GM18517 (cell line): ENCODE measurements at regions not wholly inside any gene's neighbourhood (a gene's known extent, or its start where the extent isn't known, plus 50 kb on each side); places are given as distances from the start of the nearest gene placed in this dataset.

Source experiments
- ATAC-seq: cut with Tn5 transposase; IDR thresholded peaks from one replicate; pipeline ENCODE4 v1.9.1; 2021; ENCODE audit warnings: mild to moderate bottlenecking, moderate library complexity; ENCODE audit not compliant: unreplicated experiment

DNA sequence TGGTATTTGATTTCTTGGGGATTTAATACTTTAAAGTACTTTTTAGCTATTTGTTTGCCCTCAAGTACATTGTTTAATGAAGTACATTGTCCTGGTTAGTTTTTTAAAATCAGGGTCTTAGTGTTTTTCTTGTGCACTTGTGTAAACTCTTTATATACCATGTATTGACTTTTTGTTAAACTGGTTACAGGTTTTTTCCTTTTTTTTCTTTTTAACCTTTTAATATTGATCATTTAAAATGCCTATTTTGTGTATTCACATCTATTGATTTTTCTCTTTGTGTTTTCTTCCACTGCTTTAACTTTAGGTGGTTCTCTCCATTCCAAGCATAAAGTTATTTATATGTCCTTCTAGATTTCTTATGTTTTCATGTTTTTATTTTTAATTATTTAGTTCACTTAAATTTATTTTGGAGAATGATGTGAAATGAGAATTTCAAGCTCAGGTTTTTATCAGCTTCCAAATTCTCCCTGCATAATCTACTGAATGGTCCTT is 84.5 kb upstream of the MYCN start:
- ATAC-seq = no peak

DNA sequence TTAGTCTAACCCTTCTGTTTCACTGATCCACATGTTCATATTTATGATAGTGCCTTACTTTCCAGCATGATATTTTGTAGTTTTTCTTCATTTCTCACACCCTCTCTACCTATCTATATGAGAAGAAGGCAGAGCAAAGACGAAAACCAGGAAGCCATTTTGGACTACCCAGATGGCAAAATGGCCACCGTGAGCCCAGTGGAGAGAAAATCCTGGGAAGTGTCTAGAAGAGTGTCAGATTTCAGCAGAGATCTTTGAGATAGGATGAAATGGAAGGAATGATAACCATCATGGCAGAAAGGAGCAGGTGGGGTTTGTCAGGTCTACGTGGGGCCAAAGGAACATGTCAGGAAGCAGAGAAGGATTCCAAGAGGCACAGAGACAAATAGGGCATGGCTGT is 84.0 kb upstream of the MYCN start:
- no peak for ATAC-seq

- no peak for ATAC-seq
Observed at GRCh38 chr2:15858466-15858865, 81.9 kb upstream of the MYCN start.

DNA sequence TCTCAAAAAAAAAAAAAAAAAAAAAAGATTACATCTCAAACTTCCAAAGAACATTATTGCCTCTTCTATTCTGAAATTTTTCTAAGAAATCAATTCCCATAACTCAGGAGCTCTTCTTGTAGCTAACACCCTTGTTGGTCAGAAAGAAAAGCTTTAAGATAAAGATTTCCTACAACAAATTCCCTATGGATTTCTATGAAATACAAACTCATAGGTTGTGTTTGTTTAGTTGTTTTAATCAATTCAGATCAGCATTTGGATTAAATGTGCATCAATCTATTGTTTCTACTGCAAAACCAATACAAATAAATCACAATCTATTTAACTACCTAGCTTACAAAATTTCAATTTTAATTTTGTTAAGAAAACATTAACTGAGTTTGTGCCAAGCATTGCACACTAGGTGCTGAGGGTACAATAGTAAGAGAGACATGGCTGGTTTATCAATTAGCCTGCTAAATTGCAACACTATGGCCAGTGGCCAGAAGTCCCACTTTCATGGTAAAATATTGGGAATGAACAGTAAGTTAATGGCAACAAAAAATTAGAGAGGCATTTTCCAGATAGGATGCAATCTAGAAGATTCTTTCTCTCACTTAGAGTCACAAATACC is 80.2 kb upstream of the MYCN start:
- no peak for ATAC-seq

DNA sequence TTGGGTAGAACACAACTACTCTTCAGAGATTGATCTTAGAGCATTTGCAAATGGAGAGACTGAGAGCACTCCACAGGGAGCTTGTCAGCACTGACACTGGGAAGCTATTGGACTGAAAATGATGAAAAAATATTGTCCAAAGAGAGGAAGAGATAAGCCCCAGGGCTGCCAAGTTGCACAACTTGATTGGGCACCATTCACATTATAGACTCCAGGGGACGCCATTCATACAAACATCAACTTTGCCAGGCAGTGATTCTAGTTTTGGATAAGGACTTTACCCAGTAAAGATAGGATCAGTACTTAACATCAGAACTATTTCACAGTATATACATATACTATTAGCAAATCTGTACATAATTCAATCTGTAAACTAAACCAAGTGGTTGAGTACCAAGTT is 79.6 kb upstream of the MYCN start:
- no peak for ATAC-seq

GRCh38 chr2:15861172-15861822 is 79.1 kb upstream of the MYCN start:
- no peak for ATAC-seq

DNA sequence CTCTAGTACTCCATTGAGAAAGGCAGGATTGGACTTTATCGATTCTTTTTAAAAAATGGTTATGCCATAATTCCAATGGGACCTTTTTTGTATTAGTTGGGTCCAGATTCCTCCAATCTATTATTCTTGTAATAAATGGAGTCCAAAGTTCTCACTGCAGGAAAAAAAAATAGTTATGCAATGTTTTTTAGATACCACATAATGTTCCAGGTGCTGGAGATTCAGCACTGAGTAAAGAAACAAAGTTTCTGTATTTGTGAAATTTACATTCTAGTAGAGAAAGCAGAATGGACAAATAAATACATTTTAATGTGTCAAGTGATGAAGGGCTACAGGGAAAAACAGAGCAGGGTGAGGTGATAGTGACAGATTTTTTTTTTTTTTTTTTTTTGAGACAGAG is 78.5 kb upstream of the MYCN start:
- no peak for ATAC-seq

- ATAC-seq = no peak
Observed at GRCh38 chr2:15863089-15863488, 77.3 kb upstream of the MYCN start.

- no peak for ATAC-seq
Observed at GRCh38 chr2:15863494-15864175, 76.7 kb upstream of the MYCN start.

DNA sequence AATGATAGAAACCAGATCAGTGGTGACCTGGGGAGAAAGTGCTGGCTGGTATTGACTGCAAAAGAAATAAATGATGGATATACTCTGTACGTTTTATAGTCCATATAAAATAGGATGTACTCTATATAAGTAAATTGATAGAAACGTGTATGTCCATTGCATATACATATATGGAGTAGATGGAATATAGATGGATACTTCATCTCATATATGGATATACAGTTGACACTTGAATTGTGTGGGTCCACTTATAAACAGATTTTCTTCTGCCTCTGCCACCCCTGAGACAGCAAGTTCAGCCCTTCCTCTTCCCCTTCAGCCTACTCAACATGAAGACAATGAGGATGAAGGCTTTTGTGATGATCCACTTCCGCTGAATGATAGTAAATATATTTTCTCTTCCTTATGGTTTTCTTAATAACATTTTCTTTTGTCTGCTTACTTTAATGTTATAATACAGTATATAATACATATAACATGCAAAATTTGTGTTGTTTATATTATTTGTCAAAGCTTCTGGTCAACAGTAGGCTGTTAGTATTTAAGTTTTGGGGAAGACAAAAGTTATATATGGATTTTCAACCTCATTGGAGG is 76.1 kb upstream of the MYCN start:
- ATAC-seq = no peak

DNA sequence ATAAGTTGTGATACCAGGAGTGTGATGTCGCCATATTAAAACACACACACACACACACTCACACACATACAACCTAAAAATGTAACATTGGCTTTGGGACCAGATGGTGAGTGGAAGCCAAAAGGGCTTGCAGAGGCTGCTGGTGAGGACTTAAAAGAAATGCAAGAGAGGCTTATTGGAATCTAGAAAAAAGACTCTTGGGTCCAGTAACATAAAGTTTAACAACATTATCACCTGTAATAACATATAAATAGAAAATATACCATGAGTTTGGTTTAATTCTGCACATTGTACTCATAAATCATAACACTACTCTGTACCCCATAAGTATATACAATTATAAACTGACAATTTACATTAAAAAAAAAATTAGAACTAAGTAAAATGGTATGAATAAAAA is 74.4 kb upstream of the MYCN start:
- ATAC-seq = no peak

DNA sequence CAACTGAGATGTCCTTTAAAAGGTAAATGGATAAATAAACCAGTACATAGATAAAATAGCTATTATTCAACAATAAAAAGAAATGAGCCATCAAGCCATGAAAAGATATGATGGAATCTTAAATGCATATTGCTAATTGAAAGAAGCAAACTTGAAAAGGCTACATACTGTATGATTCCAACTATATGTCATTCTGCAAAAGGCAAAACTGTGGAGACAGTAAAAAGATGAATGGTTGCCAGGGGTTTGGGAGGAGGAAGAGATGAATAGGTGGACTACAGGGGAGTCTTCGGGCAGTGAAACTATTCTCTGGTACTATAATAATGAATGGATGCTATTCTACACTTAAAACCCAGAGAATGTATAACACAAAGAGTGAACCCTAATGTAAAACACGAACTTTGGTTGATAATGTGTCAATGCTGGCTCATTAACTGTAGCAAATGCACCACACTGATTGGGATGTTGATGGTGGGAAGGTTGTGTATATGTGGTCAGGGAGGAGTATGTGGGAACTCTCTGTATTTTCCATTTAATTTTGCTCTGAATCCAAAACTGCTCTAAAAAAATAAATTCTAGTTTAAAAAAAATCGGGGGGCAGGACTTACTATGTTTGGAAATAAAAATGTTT is 73.7 kb upstream of the MYCN start:
- ATAC-seq = no peak

DNA sequence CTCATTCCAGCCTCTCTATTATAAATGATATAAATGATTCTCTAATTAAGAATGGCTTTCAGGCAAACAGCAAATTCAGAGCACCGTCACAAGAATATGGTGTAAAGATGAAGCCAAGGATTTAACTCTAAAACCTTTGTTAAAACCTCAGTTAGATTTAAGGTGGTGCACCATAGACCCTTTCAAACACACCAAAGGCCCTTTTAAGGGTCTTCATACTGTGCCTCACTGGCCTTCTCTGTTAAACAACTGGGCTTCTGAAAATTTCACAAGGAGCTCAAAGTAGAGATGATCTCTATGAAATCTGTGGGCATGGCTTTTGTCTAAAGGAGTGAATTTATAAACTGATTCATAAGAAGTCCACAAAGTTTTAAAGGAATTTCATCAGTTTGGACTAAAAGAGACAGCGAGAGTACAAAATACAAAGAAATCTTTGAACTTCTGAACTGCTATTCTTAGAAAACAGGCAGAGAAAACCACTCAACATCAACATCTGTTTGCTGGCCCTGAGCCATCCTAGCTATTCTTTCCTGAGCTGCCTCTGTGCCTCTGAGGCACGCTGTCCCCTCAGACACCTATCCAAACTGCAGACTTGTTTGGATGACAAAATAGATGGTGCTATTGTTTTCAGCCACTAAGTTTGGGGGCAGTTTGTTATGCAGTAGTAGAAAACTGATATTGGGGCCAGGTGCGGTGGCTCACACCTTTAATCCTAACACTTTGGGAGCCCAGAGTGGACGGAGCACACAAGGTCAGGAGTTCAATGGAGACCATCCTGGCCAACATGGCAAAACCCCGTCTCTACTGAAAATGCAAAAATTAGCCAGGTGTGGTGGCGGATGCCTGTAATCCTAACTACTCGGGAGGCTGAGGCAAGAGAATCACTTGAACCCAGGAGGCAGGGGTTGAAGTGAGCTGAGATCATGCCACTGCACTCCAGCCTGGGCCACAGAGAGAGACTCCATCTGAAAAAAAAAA is 72.9 kb upstream of the MYCN start:
- no peak for ATAC-seq

- ATAC-seq = no peak
Observed at GRCh38 chr2:15868186-15868585, 72.2 kb upstream of the MYCN start.

DNA sequence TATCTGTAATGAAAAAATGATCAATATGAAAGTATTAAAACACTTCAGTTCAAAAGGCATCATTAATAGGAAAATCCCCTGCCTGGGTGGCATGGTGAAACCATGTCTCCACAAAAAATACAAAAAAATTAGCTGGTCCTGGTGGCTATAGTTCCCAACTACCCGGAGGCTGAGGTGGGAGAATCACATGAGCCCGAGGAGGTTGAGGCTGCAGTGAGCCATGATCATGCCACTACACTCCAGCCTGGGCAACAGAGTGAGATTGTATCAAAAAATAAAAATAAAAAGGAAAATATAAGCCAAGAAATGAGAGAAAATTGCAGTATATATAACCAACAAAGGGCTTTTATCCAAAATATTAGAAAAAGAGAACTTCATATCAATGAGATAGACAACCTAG is 71.6 kb upstream of the MYCN start:
- no peak for ATAC-seq

DNA sequence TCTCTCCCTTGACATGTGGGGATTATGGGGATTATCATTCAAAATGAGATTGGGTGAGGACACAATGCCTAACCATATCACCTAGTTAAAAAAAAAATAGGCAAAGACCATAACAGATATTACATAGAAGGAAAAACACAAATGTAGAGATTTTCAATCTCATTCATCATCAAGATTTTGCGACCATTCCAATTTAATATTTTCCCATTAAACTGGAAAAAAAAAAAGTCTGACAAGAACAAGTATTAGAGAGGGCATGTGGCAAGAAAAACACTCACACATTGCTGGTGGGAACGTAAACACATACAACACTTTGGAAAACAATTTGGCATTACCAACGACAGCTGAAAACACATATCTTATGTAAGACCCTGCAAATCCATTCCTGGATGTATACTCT is 71.0 kb upstream of the MYCN start:
- no peak for ATAC-seq

- ATAC-seq = no peak
Observed at GRCh38 chr2:15869871-15870270, 70.5 kb upstream of the MYCN start.

DNA sequence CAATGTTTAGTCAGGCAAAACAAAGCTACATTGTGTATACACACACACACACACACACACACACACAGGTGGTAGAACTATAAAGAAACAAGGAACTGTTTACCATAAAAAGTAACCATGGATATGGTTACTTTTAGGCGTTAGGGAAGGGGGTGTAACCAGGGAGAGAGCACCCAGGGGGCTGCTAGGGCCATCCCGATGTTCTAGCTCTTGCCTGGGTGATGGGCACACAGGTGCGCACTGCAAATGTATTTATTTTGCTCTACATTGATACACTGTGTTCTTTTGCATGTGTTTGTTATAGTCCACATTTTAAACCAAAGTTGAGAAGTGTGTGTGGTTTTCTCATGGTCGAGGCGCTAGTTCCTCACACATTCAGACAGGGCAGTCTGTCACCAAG is 69.8 kb upstream of the MYCN start:
- ATAC-seq = no peak

DNA sequence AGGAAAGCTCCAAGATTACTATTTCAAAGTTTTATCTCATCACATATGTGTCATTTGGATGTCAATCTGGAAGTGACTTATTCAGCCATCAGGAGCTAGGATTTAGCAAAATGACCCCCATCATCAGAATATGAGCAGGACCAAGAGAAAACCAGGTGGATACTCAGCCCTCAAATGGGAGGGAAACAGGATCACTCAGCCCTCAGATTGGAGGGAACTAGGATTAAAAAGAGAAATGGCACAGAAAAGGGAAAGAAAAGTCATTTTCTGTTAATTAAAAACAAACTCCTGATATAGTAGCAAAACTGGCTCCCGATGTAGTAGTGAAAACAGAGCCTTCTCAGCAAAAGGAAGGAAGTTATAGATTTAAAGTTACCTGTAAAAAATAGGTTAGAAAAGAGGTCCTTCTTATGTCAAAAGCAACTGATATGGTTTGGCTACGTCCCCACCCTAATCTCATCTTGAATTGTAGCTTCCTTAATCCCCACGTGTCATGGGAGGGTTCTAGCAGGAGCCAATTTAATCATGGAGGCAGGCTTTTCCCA is 69.0 kb upstream of the MYCN start:
- no peak for ATAC-seq

- ATAC-seq = no peak
Observed at GRCh38 chr2:15872854-15873253, 67.5 kb upstream of the MYCN start.
